ENCODE measurements at regions not wholly inside any gene's neighbourhood (a gene's known extent, or its start where the extent isn't known, plus 50 kb on each side); places are given as distances from the start of the nearest gene placed in this dataset.
A peak's percentile ranks its signal among the peaks of the same experiment; 100 is the strongest.

DNA sequence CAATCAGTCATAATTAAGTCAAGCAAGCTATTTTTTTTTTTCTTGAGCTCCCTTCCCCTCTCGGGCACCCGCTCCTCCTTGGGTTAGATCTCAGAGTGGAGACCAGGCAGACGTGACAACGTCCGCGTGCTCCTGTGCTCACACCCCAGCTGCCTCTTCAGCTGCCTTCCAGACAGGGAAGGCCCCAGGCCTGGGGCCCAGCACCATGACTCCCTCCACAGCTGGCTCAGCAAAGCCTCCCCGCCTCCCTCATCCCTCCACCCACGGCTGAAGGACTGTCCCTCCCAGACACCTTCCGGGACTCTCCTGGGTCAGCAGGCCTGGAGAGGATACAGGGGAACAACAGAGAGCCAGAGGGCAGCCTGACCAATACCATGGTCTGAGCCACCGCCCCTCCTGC, 87.9 kb upstream of the LINGO1 start:
- H3K27ac ChIP-seq (ENCODE audit: extremely low read depth, low read depth, low read length): no peak overlapping the region
- ChIA-PET CTCF (interaction anchor here (0.6 kb wide), 1 partner anchor 25 kb away, joined by 3 read pairs; no protein-coding TSS in a partner anchor), POLR2A (no interaction called here)
- H3K4me3 ChIP-seq (ENCODE audit: low read depth, low read length): no peak overlapping the region
- H3K4me1 ChIP-seq (ENCODE audit: control insufficient read depth, insufficient read depth, low read length): no peaks in the 10 kb centered on the region
- no peaks in the 10 kb centered on the region for H3K9me3 ChIP-seq (ENCODE audit: control insufficient read depth, insufficient read depth, low read depth, low read length)
- no peak for TF ChIP-seq ZNF175 (tag by site-specific recombination; IDR thresholded peaks at IDR 0.05)
- peak; percentile 37; the same call in 1 of the 2 replicates for TF ChIP-seq ZFHX2 (tag by site-specific recombination; conservative IDR thresholded peaks at IDR 0.05)
- TF ChIP-seq, protein P1, sequence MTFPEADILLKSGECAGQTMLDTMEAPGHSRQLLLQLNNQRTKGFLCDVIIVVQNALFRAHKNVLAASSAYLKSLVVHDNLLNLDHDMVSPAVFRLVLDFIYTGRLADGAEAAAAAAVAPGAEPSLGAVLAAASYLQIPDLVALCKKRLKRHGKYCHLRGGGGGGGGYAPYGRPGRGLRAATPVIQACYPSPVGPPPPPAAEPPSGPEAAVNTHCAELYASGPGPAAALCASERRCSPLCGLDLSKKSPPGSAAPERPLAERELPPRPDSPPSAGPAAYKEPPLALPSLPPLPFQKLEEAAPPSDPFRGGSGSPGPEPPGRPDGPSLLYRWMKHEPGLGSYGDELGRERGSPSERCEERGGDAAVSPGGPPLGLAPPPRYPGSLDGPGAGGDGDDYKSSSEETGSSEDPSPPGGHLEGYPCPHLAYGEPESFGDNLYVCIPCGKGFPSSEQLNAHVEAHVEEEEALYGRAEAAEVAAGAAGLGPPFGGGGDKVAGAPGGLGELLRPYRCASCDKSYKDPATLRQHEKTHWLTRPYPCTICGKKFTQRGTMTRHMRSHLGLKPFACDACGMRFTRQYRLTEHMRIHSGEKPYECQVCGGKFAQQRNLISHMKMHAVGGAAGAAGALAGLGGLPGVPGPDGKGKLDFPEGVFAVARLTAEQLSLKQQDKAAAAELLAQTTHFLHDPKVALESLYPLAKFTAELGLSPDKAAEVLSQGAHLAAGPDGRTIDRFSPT (tag by site-specific recombination; IDR thresholded peaks at IDR 0.05): no peak
- TF ChIP-seq, protein P2, sequence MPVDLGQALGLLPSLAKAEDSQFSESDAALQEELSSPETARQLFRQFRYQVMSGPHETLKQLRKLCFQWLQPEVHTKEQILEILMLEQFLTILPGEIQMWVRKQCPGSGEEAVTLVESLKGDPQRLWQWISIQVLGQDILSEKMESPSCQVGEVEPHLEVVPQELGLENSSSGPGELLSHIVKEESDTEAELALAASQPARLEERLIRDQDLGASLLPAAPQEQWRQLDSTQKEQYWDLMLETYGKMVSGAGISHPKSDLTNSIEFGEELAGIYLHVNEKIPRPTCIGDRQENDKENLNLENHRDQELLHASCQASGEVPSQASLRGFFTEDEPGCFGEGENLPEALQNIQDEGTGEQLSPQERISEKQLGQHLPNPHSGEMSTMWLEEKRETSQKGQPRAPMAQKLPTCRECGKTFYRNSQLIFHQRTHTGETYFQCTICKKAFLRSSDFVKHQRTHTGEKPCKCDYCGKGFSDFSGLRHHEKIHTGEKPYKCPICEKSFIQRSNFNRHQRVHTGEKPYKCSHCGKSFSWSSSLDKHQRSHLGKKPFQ (tag by site-specific recombination; IDR thresholded peaks at IDR 0.05): no peak
- no peak for TF ChIP-seq ZNF221 (tag by site-specific recombination; IDR thresholded peaks at IDR 0.05; ENCODE audit: borderline replicate concordance)
- TF ChIP-seq, protein P3, sequence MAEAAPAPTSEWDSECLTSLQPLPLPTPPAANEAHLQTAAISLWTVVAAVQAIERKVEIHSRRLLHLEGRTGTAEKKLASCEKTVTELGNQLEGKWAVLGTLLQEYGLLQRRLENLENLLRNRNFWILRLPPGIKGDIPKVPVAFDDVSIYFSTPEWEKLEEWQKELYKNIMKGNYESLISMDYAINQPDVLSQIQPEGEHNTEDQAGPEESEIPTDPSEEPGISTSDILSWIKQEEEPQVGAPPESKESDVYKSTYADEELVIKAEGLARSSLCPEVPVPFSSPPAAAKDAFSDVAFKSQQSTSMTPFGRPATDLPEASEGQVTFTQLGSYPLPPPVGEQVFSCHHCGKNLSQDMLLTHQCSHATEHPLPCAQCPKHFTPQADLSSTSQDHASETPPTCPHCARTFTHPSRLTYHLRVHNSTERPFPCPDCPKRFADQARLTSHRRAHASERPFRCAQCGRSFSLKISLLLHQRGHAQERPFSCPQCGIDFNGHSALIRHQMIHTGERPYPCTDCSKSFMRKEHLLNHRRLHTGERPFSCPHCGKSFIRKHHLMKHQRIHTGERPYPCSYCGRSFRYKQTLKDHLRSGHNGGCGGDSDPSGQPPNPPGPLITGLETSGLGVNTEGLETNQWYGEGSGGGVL (tag by site-specific recombination; IDR thresholded peaks at IDR 0.05): no peak
- TF ChIP-seq ZNF146 (tag by site-specific recombination; IDR thresholded peaks at IDR 0.05): no peak
- no peak for TF ChIP-seq ZBTB48 (tag by site-specific recombination; IDR thresholded peaks at IDR 0.05)
- no peak for TF ChIP-seq ZNF473 (tag by site-specific recombination; IDR thresholded peaks at IDR 0.05)
- no peak for TF ChIP-seq ZNF585B (tag by site-specific recombination; IDR thresholded peaks at IDR 0.05)
- TF ChIP-seq EGR2 (tag by site-specific recombination; IDR thresholded peaks at IDR 0.05; ENCODE audit: low read depth): peak; percentile 29; the same call in 1 of the 2 replicates
- H3K36me3 ChIP-seq (ENCODE audit: control insufficient read depth in 2 of 2, insufficient read depth in 1 of 2, low read length in 2 of 2): no peaks in the 10 kb centered on the region

DNA sequence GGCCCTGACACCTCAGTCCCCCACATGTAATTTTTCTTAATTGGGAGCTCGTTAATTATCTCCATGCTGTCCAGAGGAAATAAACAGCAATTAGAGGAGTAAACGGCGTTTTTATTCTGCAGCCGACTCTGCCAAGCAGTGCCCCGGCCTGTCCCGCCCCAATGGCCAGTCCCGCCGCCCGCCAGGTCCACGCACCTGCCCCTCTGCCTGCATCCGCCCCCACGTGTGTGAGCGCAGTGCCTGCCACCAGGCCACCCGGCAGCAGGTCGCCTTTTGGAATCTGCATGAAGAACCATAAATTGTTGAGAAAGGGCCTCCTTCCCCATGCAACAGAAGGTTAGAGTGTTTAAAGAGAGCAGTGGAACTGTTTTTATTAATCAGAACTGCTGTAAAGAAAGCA, 87.5 kb upstream of the LINGO1 start:
- no peaks in the 10 kb centered on the region for H3K9me3 ChIP-seq (ENCODE audit: control insufficient read depth, insufficient read depth, low read depth, low read length)
- no peaks in the 10 kb centered on the region for H3K4me1 ChIP-seq (ENCODE audit: control insufficient read depth, insufficient read depth, low read length)
- ChIA-PET CTCF (interaction anchor here (0.6 kb wide), 1 partner anchor 25 kb away, joined by 3 read pairs; no protein-coding TSS in a partner anchor), POLR2A (no interaction called here)
- no peaks in the 10 kb centered on the region for H3K36me3 ChIP-seq (ENCODE audit: control insufficient read depth in 2 of 2, insufficient read depth in 1 of 2, low read length in 2 of 2)
- no peak overlapping the region for H3K4me3 ChIP-seq (ENCODE audit: low read depth, low read length)
- H3K27ac ChIP-seq (ENCODE audit: extremely low read depth, low read depth, low read length): no peak overlapping the region
- no peak for TF ChIP-seq ZNF211 (tag by site-specific recombination; IDR thresholded peaks at IDR 0.05; ENCODE audit: low read depth)
- no peak for TF ChIP-seq ZNF112 (tag by site-specific recombination; IDR thresholded peaks at IDR 0.05)
- TF ChIP-seq ZNF501 (tag by site-specific recombination; IDR thresholded peaks at IDR 0.05): no peak
- TF ChIP-seq, protein P4, sequence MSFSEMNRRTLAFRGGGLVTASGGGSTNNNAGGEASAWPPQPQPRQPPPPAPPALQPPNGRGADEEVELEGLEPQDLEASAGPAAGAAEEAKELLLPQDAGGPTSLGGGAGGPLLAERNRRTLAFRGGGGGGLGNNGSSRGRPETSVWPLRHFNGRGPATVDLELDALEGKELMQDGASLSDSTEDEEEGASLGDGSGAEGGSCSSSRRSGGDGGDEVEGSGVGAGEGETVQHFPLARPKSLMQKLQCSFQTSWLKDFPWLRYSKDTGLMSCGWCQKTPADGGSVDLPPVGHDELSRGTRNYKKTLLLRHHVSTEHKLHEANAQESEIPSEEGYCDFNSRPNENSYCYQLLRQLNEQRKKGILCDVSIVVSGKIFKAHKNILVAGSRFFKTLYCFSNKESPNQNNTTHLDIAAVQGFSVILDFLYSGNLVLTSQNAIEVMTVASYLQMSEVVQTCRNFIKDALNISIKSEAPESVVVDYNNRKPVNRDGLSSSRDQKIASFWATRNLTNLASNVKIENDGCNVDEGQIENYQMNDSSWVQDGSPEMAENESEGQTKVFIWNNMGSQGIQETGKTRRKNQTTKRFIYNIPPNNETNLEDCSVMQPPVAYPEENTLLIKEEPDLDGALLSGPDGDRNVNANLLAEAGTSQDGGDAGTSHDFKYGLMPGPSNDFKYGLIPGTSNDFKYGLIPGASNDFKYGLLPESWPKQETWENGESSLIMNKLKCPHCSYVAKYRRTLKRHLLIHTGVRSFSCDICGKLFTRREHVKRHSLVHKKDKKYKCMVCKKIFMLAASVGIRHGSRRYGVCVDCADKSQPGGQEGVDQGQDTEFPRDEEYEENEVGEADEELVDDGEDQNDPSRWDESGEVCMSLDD (tag by site-specific recombination; IDR thresholded peaks at IDR 0.05): no peak
- TF ChIP-seq, protein P5, sequence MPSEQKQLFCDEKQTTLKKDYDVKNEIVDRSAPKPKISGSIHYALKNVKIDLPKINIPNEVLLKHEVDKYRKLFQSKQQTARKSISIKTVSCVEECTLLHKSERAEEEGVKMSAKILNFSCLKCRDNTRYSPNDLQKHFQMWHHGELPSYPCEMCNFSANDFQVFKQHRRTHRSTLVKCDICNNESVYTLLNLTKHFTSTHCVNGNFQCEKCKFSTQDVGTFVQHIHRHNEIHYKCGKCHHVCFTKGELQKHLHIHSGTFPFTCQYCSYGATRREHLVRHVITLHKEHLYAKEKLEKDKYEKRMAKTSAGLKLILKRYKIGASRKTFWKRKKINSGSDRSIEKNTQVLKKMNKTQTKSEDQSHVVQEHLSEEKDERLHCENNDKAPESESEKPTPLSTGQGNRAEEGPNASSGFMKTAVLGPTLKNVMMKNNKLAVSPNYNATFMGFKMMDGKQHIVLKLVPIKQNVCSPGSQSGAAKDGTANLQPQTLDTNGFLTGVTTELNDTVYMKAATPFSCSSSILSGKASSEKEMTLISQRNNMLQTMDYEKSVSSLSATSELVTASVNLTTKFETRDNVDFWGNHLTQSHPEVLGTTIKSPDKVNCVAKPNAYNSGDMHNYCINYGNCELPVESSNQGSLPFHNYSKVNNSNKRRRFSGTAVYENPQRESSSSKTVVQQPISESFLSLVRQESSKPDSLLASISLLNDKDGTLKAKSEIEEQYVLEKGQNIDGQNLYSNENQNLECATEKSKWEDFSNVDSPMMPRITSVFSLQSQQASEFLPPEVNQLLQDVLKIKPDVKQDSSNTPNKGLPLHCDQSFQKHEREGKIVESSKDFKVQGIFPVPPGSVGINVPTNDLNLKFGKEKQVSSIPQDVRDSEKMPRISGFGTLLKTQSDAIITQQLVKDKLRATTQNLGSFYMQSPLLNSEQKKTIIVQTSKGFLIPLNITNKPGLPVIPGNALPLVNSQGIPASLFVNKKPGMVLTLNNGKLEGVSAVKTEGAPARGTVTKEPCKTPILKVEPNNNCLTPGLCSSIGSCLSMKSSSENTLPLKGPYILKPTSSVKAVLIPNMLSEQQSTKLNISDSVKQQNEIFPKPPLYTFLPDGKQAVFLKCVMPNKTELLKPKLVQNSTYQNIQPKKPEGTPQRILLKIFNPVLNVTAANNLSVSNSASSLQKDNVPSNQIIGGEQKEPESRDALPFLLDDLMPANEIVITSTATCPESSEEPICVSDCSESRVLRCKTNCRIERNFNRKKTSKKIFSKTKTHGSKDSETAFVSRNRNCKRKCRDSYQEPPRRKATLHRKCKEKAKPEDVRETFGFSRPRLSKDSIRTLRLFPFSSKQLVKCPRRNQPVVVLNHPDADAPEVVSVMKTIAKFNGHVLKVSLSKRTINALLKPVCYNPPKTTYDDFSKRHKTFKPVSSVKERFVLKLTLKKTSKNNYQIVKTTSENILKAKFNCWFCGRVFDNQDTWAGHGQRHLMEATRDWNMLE (tag by site-specific recombination; conservative IDR thresholded peaks at IDR 0.05; ENCODE audit: low read depth): no peak
- TF ChIP-seq, protein P6, sequence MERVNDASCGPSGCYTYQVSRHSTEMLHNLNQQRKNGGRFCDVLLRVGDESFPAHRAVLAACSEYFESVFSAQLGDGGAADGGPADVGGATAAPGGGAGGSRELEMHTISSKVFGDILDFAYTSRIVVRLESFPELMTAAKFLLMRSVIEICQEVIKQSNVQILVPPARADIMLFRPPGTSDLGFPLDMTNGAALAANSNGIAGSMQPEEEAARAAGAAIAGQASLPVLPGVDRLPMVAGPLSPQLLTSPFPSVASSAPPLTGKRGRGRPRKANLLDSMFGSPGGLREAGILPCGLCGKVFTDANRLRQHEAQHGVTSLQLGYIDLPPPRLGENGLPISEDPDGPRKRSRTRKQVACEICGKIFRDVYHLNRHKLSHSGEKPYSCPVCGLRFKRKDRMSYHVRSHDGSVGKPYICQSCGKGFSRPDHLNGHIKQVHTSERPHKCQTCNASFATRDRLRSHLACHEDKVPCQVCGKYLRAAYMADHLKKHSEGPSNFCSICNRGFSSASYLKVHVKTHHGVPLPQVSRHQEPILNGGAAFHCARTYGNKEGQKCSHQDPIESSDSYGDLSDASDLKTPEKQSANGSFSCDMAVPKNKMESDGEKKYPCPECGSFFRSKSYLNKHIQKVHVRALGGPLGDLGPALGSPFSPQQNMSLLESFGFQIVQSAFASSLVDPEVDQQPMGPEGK (tag by site-specific recombination; IDR thresholded peaks at IDR 0.05): no peak
- no peak for TF ChIP-seq ZNF114 (tag by site-specific recombination; IDR thresholded peaks at IDR 0.05)
- TF ChIP-seq ZNF529 (tag by site-specific recombination; IDR thresholded peaks at IDR 0.05; ENCODE audit: insufficient replicate concordance): no peak

All from HEK293 (cell line).